Prostate gland (tissue), 2 donors: ENCODE measurements at regions not wholly inside any gene's neighbourhood (a gene's known extent, or its start where the extent isn't known, plus 50 kb on each side); places are given as distances from the start of the nearest gene placed in this dataset.
"Not testable (repeated sequence)": the region's sequence is repeated elsewhere in the genome, so short reads cannot be mapped to it uniquely, and the experiment has no call there.

Experiments
- DNase-seq: peaks from one replicate; pipeline ENCODE4 v3.0.0-alpha.2; 2019; ENCODE audit warnings: low spot score
- H3K27ac ChIP-seq, 2 donors: fragments of 200-600 bp; sonication (generic); 2 replicates each; pipeline ENCODE4 v1.5.1; 2017 to 2019
- H3K27me3 ChIP-seq: fragments of 200-600 bp; sonication (generic); replicated peaks from 2 replicates; pipeline ENCODE4 v1.5.1; 2019; ENCODE audit not compliant: insufficient read depth
- H3K36me3 ChIP-seq, 2 donors: fragments of 200-600 bp; sonication (generic); 1 replicate in 1 of 2; 2 replicates in 1 of 2; pipeline versions ENCODE4 v1.5.1 to v1.8.1; 2017 to 2019
- H3K4me1 ChIP-seq: fragments of 200-600 bp; sonication (generic); replicated peaks from 2 replicates; pipeline ENCODE4 v1.5.1; 2019
- H3K4me3 ChIP-seq, 2 donors: fragments of 200-600 bp; sonication (generic); 2 replicates each; pipeline ENCODE4 v1.5.1; 2017 to 2019
- H3K9me3 ChIP-seq: fragments of 200-600 bp; sonication (generic); 2 replicates; pipeline ENCODE4 v1.5.1; 2017
- CTCF ChIP-seq, 4 experiments: fragments of 200-600 bp in 2 of 4; fragments of 450-650 bp in 2 of 4; sonication (generic) in 2 of 4; IDR thresholded peaks; 1 replicate in 3 of 4; 2 replicates in 1 of 4; pipeline ENCODE4 v1.5.1; 2016 to 2019; ENCODE audit warnings: antibody characterized with exemption in 4 of 4, mild to moderate bottlenecking in 2 of 4, moderate library complexity in 2 of 4
- POLR2A ChIP-seq: fragments of 450-650 bp; IDR thresholded peaks from one replicate; pipeline ENCODE4 v1.6.1; 2016; ENCODE audit warnings: antibody characterized with exemption, mild to moderate bottlenecking
- POLR2AphosphoS5 ChIP-seq: sonication (generic); formaldehyde crosslinking; IDR thresholded peaks from one replicate; pipeline ENCODE4 v1.6.1; 2017; ENCODE audit warnings: antibody characterized with exemption
- WGBS: methylation state at CpG from one replicate; pipeline ENCODE4 v1.1.5; 2018; 5-methylcytosine and 5-hydroxymethylcytosine counted together
- intact Hi-C: fragments of 100-400 bp; cut with DNase I; formaldehyde crosslinking; loops from one replicate; pipeline ENCODE4 v1.14.2; 2022

DNA sequence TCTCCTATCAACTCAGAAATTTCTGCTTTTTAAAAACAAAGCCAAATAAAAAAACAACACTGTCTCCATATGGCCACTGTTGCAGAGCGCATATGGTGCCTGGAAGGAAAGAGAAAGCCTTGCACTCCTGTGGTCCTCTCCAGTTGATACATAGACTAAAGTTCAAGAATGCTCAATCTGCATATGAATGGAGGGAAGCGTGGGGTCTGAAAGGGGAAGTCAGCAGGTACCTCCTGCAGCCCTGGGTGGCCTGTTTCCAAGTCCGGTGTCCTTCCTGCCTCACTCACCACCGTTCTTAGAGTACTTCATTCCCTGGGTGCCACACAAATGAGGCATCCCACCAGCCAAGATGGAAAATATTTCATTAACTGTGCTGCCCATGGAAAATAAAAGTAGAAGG, 138.3 kb upstream of the PALS2 start:
- Histone ChIP-seq H3K27ac (no peak overlapping the region), H3K27me3 (no peaks in the 10 kb centered on the region), H3K36me3 (no peaks in the 10 kb centered on the region), H3K9me3 (no peaks in the 10 kb centered on the region), H3K4me3 (no peak overlapping the region), H3K4me1 (no peaks in the 10 kb centered on the region)
- TF ChIP-seq POLR2A (no peak), POLR2AphosphoS5 (no peak), CTCF (IDR thresholded peaks at IDR 0.05) (no peak)
- WGBS = 49% methylated on average over 4 of the region's 4 CpGs
- intact Hi-C loops = no loop called here
- no peak for DNase-seq

- Histone ChIP-seq H3K36me3 (no peaks in the 10 kb centered on the region), H3K27me3 (no peaks in the 10 kb centered on the region), H3K9me3 (no peaks in the 10 kb centered on the region), H3K4me1 (no peaks in the 10 kb centered on the region), H3K4me3 (no peak overlapping the region), H3K27ac (no peak overlapping the region)
- intact Hi-C loops = no loop called here
- no peak for DNase-seq
- WGBS = 87% methylated on average over 2 of the region's 2 CpGs
- no peak for TF ChIP-seq POLR2A
- TF ChIP-seq CTCF (IDR thresholded peaks at IDR 0.05) = no peak
- no peak for TF ChIP-seq POLR2AphosphoS5
These were observed 136.9 kb upstream of the PALS2 start for GRCh38 chr7:24436131-24436920.

GRCh38 chr7:24438232-24438631, 135.0 kb upstream of the PALS2 start:
- intact Hi-C loops = no loop called here
- DNase-seq = no peak
- Histone ChIP-seq H3K4me1 (no peaks in the 10 kb centered on the region), H3K27ac (no peak overlapping the region), H3K9me3 (no peaks in the 10 kb centered on the region), H3K4me3 (no peak overlapping the region), H3K36me3 (no peaks in the 10 kb centered on the region), H3K27me3 (no peaks in the 10 kb centered on the region)
- TF ChIP-seq POLR2AphosphoS5 = no peak
- no peak for TF ChIP-seq CTCF (IDR thresholded peaks at IDR 0.05)
- TF ChIP-seq POLR2A = no peak

- H3K27me3 ChIP-seq, intact Hi-C loops, H3K9me3 ChIP-seq, H3K4me1 ChIP-seq, H3K27ac ChIP-seq, H3K4me3 ChIP-seq, DNase-seq, H3K36me3 ChIP-seq: not testable (repeated sequence)
- WGBS = 51% methylated on average over 3 of the region's 3 CpGs
These were observed 134.1 kb upstream of the PALS2 start for GRCh38 chr7:24439104-24439503.

DNA sequence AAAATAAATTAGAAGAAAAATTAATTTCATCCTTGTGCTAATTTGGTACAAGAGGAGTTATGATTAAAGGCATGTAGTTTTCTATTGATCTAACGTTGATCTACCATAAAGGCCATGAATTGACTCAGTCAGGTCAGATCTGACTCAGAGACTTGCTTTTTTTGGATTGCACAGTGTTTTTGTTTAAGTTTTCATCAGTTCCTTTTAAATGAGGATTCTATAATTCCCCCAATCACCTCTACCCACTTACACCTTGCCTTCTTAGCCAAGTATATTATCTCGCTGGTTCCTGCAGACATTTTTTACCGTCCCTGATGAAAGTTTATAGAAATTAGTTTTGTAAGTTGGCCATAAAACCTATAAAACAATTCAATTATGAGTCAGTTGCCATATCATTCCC, 132.4 kb upstream of the PALS2 start:
- intact Hi-C loops = no loop called here
- H3K36me3 ChIP-seq = no peaks in the 10 kb centered on the region
- no peak for DNase-seq
- no peaks in the 10 kb centered on the region for H3K27me3 ChIP-seq
- no peak overlapping the region for H3K4me3 ChIP-seq
- no peaks in the 10 kb centered on the region for H3K9me3 ChIP-seq
- WGBS = 66% methylated on average over 3 of the region's 3 CpGs
- H3K27ac ChIP-seq = no peak overlapping the region
- TF ChIP-seq CTCF (IDR thresholded peaks at IDR 0.05) (no peak), POLR2AphosphoS5 (no peak)
- H3K4me1 ChIP-seq = no peaks in the 10 kb centered on the region
